Stimulated activated CD4-positive, alpha-beta T cell treated with anti-CD3 and anti-CD28 coated beads, Interleukin-2, amount 100 ng/mL, for 48 hours (primary cell): ENCODE measurements at regions not wholly inside any gene's neighbourhood (a gene's known extent, or its start where the extent isn't known, plus 50 kb on each side); places are given as distances from the start of the nearest gene placed in this dataset.

ENCODE experiments used
- DNase-seq, 2 donors: peaks; one replicate each; pipeline ENCODE4 v3.0.0-alpha.2; 2020

DNA sequence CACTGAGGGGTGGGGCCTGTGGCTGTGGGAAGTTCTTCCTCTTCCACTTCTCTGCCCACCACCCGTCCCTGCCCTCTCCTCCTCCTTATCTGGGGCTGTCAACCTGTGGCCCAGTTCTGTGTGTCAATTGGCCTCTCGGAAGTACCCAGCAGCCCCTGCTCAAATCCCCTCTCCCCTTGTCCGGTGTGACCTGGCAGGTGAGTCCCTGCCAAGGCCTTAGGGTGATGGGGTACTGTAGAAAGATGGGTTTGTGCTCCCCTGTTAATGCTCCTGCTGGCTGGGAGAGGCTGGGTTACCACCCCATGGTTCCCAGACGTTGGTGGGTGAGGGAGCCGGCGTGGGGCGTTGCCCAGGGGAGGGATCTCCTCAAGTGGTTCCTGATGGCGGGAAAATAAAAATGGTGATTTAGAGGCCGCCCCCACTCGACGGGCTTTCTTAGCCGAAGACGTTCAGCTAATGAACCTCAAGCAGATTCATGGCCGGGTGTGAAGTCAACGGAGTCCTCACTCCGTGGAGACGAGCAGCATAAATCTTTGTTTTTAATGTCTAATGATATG lies 141.2 kb downstream of the URI1 start:
- no peak for DNase-seq

DNA sequence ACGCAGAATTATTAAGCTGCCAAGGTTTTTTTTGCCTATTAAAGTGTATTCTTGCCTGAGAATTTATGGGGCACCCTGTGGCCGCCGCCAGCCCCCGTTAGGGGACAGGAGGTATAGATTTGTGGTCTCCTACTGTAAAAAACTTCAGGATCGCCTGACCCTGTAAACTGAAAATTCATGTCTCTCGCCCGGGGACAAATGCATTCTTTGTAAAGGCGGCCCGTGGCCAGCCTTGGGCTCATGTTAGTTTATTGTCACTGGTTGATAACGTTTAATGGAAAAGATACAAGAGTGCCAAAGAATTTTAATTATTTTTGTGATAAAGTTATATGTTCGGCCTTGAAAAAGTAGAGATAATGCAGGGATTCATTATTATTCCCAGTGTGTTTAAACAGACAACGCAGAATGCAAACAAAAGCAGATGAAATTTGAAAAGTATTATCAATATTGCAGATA lies 141.7 kb downstream of the URI1 start:
- no peak for DNase-seq

DNA sequence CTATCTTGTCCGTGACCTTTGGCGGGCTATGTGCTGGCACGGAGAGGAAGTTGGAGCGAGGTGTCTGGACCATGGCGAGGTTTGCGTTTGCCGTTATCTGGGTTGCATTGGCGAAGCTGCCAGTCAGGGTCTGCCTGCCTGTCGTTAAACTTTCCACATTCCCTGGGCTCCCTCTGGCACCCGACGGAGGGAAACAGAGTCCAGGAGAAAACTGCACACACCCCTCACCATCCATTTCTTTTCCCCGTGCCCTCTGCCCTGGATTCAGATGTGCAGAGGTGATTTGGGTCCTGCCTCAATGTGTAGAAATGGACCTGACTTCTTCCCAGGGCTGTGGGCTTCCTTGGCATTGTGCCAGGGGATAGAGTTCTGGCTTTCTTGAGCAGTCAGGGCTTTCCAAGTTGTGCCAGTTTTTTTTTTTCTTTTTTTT lies 142.4 kb downstream of the URI1 start:
- DNase-seq = no peak

DNA sequence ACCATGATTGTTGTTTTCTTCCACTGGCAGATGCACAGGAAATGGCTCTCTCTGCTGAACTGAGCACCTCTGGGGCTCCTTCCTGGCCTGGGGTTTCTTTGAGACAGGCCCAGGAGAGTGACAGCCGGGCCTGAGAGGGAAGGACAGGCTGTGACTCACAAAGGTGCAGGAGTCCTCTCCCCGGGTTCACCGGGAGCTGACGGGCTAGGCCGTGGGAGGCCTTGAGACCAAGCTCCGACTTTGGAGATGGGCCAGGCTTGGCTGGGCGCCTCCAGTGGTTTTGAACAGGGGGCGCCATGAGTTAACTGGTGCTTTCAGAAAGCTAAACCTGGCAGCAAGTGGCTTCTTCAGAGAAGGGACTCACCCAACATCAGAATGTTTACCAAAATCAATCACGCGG lies 143.4 kb downstream of the URI1 start:
- DNase-seq = no peak

DNA sequence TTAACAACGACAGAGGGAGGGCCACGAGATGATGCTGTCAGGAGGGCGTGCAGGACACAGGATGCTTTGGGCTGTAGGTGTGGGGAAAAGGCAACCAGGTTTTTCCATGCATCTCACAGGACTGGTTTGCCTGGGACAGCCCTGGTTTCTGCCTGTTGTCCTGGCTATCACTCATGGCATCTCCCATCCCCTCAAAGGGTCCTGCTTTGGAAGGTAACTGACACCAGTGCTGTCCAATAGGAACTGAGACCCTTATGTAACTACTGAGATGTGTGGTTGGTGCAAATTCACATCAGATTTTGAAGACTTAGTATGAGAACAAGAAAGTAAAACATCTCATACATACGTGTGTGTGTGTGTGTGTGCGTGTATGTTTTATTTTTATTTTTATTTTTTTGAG lies 144.2 kb downstream of the URI1 start:
- DNase-seq = no peak

DNA sequence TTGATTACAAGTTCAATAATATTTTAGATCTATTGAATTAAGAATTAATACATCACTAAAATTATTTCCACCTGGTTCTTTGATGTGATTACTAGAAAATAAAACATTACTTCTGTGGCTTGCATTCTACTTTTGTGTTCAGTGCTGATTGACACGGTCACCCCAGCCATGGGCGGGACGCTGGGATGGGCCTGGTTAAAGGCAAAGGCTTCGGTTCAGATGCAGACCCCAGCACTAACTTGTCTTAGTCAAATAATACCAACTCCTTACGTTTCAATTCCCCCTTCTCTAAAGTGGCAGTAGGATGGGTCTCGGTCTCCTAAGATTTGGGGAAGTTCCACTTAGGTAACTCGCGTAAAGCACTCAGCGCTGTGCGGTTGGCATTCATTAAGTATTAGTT lies 144.9 kb downstream of the URI1 start:
- no peak for DNase-seq

DNA sequence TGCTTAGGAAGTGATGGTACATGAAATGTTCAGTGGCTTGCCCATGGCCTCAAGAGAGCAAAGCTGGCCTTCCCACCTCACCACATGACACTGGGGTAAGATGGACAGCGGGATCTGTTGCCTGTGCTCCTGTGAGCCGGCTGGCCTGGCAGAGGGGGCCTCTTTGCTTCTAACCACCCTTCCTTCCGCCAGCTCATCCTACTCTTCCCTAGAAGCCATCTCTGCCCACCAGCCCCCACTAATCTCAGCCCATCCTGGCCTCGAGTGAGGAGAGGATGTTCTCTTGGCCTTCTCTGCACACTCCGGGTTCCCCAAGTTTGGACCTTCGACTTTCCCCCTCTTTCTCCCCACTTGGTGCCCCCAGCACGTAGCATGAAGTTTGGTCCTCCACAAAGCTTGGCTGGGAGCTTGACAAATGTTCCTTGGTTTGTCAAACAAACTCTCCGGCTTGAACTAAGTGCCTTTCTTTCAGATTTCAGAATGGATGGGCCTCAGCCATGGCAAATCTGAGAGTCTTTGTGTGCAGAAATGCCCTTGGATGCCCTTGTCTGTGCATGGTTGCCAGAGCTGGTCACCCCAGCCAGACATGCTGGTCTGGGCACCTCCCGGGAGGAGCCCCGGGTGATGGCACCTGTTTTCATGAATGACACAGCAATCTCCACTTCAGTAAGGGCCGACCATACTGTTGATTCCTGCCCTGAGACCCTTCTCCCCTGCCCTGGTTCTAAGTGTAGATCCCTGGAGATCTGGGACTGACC lies 145.5 kb downstream of the URI1 start:
- no peak for DNase-seq

DNA sequence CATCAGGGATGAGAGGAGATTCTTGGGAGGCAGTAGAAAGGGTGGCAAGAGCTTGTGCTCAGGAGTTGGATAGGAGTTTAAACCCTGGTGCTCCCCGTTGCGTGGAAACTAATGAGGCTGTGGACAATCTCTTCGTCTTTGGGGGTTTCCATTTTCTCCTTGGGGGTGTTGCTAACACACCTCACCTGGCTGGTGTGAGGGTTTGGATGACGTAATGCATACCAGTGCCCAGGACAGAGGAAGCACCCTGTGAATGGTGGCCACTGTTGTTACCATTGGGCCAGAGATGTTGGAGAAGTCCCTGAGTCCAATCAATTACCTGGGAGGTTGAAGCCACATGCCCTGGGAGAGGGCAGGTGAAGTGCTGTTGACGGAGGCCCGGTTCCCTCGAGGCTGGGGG lies 146.5 kb downstream of the URI1 start:
- no peak for DNase-seq

DNA sequence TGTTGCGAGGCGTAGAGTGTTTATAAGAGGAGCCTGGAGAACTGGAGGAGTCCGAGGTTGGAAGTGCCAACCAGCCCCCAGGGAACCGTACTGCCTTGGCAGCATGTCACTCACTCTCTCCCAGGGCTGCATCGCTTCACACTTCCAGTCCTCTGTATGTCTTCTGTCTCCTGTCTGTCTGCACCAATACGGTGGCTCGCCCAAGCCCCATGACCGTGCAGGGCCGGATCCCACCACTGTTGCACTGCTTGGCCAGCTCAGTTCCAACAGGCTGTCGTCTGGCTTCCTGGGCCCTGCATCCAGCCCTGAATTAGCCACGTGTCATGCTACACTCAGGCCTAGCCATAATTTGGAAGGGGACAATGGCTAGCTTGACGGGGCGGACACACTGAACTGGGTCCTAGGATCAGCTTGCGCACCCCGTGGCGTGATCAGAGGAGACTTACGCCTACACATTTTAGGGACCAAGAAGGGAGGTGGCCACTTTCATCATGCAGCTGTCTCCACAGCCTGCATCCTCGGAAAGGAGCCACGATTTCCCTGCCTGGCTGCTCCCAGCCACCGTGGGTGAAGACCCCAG lies 147.1 kb downstream of the URI1 start:
- DNase-seq = no peak

DNA sequence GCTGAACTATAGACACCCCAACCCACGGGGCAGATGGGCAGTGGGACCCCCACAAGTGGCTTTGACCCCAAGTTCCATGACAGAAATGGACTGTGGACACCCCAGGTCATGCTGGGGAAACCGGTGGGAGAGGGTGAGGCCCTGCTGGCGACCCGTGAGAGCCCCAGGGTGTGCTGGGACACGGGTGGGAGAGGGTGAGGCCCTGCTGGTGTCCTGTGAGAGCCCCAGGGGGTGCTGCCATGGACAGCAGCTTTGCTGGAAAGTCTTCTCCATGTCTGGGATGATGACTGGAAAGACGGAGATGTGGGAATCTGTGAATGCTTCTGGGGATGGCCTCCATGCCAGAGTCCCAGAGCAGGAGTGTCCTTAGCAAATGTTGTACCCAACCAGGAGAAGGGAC lies 148.4 kb downstream of the URI1 start:
- DNase-seq = no peak

DNA sequence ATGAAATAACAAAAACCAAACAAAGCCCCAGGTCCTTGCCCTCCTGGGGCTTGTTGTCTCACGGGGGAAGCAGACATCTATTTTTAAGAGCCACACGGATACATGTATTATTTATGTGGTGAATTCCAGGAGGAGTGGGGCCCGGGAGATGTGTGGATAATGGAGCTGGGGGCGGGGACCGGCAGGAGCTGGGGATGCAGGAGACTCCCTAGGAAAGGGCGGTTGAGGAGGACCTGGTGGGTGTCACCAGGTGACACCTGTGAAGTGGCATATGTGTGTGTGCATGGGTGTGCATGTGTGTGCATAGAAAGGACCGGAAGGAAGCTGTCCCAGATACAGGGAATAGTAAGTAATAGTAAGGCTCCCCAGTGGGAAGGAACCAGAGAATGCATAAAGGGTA lies 148.9 kb downstream of the URI1 start:
- no peak for DNase-seq

DNA sequence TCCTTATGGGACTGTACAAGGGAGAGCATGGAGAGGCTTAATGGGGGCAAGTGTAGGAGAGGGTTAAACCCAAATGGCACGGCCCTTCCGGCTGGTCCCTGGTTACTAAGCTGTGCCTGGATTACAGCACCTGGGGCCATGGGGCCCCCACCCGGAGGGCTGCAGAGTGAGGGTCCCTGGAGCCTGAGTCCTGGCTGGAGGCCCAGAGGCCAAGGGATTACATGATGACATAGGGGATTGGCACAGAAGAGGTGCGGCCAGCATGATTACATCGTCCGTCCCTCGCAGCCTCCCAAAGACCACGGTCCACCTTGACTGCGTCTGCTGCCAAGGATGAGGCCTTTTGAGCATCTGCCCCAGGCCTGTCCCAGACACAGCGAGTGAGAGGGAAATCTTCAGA lies 149.4 kb downstream of the URI1 start:
- no peak for DNase-seq

DNA sequence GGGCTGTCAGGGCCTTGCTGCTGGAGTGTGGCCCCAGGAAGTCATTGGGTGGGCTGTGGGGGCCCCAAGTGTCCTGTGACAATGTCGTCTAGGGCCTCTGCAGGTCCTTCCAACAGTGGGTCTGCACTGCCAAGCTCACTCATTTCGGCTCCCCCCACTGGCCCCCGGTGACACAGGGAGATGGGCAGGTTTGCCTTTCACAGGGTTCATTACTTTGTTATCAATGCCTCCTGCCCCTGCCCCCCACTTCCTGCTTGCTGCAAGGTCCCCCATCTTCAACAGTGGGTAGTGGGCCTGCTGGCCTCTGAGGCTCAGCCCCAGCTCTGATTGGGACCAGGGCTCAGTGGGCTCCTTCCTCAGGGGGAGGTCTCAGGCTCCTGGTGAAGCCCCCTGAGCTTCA lies 149.8 kb downstream of the URI1 start:
- DNase-seq = no peak

DNA sequence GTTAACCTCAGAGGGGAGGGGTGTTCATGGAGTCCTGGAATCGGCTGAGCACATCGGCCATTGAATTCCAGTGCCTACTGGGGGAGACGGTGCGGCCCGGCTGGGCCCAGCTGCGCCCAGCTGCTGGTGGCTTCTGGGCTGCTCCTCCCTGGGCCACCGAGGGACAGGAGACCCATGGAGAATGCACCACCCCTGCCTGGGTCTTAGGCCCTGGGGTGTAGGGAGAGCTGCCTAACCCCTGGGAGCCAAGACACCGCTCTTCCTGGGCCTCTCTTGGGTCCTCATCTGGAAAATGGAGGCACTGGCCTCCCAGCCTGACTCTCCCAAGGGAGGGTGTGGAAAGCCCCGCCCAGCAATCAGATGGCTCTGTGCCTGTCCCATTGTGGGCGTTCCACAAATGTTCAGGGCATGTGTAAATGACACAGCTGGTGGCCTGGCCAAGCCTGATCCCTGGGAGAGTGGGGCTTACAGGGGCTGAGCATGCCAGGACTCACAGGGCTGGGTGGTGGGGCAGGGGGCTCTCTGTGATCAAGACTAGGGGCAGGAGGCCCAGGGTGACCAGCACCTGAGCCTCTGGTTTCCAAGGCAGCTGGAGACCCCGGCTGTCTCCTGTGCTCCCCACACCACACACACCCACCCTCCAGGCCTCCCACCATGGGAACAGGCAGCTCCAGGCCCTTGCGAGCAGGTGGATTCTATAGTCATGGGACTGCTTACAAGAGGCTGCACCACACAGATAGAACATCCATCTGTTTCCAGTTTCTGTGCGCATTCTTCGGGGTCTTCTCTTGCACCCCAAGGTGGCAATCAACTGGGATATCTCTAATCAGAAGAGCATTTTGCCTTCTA lies 150.9 kb downstream of the URI1 start:
- DNase-seq = no peak

DNA sequence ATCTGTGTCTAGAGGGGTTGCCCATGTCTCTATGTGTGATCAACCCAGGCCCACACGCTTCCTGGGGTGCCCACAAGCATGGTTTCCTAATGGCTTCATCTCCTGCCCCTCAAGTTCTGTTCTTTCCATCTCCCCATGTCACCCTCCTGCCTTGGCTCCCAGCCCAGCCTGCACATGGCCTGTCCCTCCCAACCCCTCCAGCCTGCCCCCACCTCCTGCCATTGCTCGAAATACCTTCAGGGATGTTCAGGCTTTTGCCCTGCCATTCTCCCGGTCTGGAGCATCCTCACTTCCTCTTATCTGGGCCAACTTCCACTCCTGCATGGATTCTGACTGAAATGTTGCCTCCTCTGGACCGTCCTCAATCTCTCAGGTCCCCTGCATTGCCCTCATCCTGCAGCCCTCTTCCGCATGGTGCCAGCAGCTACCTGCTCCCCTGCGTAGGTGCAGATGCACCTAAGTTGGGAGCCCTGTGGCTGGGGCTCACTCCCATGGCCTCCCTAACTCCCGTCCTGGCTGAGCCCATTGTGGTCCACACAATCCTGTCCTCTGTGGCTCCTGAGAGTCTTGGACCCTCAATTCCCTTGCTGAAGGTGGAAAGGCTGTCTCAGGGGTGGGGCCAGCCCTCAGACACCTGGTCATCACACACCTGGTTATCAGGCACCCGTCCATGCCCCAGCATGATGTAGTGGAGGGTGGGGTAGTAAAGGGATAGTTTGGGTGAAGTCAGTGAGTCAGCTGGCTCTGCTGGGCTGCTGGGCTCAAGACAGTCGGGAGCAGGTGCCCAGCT lies 152.1 kb downstream of the URI1 start:
- DNase-seq = no peak

DNA sequence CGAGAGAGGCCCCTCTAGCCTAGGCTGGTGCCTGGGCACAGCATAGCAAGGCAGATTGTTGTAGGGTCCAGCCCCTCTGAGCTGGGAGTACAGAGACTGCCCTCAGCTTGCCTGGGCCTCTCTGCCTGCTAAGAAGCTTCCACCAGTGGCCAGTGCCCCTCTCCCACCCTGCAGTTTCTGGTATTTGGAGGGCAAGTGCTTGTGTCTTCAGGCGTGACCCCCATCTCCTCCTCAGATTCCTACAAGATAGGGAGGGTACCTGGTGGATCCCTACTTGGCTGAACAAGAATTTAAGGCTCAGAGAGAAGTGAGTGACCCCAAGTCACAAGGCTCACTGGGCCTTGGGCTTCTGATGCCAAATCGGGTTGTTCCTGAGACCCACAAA lies 152.7 kb downstream of the URI1 start:
- no peak for DNase-seq

DNA sequence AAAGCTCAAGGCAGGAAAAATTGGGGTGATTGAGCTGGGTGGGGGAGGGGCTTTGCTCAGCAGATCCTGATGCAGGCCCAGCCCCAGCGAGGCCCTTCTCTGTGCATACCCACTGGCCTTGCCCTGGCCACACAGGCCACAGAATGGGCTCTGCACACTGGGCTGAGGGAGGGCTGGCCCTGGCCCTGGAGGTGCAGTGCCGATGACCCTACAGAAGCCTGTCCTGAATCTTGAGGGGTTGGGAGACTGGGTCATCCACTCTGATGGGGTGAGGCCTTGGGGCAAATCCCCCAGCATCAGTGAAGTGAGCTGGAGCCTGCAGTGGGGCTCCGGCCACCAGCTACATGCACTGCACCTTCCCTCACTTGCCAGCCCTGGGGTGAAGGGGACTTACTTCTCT lies 153.1 kb downstream of the URI1 start:
- DNase-seq = no peak

DNA sequence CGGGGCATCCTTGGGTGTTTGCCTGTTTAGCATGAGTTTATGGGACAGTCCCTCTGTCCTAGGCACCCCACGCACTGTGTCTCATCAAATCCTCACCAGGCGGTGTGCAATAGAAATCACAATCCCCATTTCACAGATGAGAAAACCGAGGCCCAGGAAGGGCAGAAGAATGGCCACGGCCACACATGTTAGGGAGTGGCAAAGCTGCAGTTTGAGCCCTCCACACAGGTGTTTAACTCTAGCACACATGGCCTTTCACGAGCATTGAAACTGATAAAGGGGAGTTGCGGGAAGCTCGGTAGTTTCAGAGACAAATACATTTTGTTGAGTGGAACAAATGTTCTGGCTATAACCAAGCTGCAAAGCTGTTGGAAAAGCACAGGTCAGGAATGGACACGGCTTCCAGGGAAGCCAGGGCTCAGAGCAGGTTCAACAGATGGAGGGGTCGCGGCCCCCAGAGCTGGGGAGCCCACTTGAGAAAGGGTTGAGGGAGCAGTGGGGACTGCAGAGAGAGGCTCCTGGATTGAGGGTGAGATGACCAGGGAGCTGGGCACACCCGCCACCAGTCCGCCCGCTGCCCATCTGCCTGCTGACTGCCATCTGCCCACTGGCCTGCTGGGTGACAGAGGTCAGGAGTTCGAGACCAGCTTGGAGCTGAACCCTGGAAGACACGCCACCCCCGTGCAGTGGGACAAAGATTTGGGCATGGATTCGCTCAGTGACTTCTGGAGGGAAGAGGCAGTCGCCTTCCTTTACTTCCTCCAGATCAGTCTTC lies 154.7 kb downstream of the URI1 start:
- DNase-seq = no peak

DNA sequence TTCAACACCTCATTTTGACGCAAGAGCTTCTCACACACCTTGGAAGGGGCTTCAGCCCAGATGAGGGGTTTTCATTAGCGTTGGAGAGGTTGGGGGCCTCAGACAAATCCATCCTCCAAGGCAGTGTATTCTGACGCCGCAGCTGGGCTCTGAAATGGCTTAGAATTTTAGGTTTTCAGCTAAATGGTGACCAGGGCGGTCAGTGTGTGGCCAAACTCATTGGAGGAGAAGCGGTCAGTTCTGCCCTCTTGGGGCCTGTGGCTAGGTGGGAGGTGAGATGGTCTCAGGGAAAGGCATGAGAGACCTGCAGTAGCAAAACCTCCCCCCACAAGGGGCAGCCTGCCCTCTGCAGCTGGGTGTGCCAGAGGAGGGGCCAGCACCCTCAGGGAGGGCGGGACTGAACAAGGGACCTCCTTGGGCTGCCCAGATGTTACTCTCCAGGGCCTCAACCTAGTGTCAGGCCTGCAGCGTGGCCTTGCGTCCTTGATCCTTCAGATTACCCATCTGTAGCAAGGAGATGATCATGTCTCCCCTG lies 155.8 kb downstream of the URI1 start:
- no peak for DNase-seq

DNA sequence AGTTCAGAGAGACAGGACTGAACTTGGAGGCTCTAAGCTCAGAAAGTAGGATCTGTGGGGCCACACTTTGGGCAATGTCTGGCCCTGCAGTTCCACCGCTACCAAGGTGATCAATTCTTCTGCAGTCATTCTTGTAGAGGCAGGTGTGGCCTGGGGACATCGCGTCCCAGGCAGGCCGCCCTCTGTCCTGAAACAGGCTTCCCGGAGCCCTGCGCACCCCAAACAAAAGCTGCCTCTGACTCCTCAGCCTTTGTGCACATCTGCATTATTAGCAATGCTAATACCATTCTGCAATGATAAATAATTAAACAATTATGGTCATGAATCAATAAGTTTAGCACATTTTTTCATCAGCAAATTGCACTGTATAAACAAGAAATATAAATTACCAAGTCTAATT lies 160.2 kb downstream of the URI1 start:
- DNase-seq = no peak

DNA sequence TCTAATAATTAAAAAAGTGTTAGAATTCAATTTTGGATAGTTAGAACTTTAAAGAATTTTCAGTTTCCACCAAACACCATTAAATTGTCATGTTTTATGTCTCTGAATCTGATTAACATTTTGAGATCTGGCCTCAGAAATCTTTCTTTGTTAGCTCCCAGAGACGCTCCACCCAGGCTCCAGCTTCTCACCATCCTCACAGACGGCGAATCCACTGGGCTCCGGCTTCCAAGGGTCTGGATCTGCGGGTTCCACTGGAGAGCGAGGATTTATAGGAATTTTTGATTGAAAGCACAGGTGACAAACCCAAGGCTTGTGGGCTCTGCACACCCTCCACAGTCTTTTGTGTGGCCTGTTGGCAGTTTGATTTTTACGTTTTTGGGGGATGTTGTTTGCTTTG lies 160.6 kb downstream of the URI1 start:
- no peak for DNase-seq

DNA sequence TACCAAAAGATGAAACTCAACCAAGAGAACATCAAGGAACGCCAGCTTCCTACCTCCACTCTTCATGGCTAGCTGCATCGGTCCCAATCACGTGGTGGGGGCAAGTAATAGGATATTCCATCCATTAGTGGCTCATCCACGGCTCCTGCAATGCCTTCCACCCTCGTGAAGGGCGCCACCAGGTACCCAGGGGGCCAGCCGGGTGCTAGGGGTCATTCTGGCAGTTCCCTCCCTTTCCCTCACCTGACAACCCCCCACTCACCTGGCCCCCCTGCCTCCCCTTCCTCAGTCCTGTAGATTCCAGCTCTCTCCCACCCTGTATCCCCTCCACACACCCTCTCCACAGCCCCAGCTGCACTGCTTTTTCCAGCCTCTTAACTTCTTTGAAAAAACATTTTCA lies 161.9 kb downstream of the URI1 start:
- no peak for DNase-seq
